Pancreas (tissue), 10 donors: ENCODE measurements at regions not wholly inside any gene's neighbourhood (a gene's known extent, or its start where the extent isn't known, plus 50 kb on each side); places are given as distances from the start of the nearest gene placed in this dataset.

Experiments
- ATAC-seq, 4 donors: fragments of 200-7000 bp; cut with Tn5 transposase; one replicate each; pipeline versions ENCODE4 v1.8.0 to v1.9.1; 2020; ENCODE audit warnings: mild to moderate bottlenecking in 4 of 4, moderate library complexity in 4 of 4
- DNase-seq, 6 donors: peaks; one replicate each; pipeline ENCODE4 v3.0.0-alpha.2; 2020
- FAIRE-seq: peaks from 2 replicates; lab custom pipeline; 2012; peaks lifted over from hg19 to GRCh38; lab: Jason Lieb, UNC
- H3K27ac ChIP-seq, 4 donors: fragments of 200-600 bp; sonication (generic); 1 replicate in 3 of 4; 2 replicates in 1 of 4; pipeline versions ENCODE4 v1.5.0 to v1.8.0; 2020
- H3K27me3 ChIP-seq, 4 donors: fragments of 200-600 bp; one replicate each; pipeline ENCODE4 v1.8.0; 2021
- H3K36me3 ChIP-seq, 3 donors: fragments of 200-600 bp; sonication (generic) in 1 of 3; one replicate each; pipeline versions ENCODE4 v1.5.0 to v1.8.0; 2020 to 2021
- H3K4me1 ChIP-seq, 3 donors: fragments of 200-600 bp; one replicate each; pipeline ENCODE4 v1.8.0; 2021
- H3K4me3 ChIP-seq, 4 donors: fragments of 200-600 bp; sonication (generic) in 2 of 4; one replicate each; pipeline versions ENCODE4 v1.5.0 to v1.8.0; 2020 to 2021
- H3K9me3 ChIP-seq, 4 donors: fragments of 200-600 bp; one replicate each; pipeline ENCODE4 v1.8.0; 2021
- CTCF ChIP-seq, 4 donors: fragments of 200-600 bp; sonication (generic) in 3 of 4; IDR thresholded peaks; one replicate each; pipeline versions ENCODE4 v1.5.0 to v1.8.0; 2021; ENCODE audit warnings: antibody characterized with exemption in 4 of 4
- WGBS, 2 donors: extraction: QIAGEN DNeasy Blood & Tissue Kit; methylation state at CpG; one replicate each; pipeline ENCODE4 v1.1.7; 2013; 5-methylcytosine and 5-hydroxymethylcytosine counted together
- intact Hi-C, 3 donors: fragments of 100-400 bp; cut with DNase I; formaldehyde crosslinking; loops; one replicate each; pipeline versions ENCODE4 v1.11.1 to v1.14.2; 2022
- donor health status: healthy with polysubstance abuse.
- donor health status: DM: no; HTN: no; CAD: no; lungs with moderate emphysema.
- donor health status: DM: no; HTN: no; CAD: no.
- donor health status: control.
- donor health status: control.
- donor health status: Bipolar disorder and iron deficiency.
- donor health status: DM: yes; HTN: yes; CAD: no.
- donor health status: DM: no; HTN: no; CAD: no.
- donor health status: DM: no; HTN: no; CAD: no.
- donor health status: DM: yes; HTN: yes; CAD: no.

DNA sequence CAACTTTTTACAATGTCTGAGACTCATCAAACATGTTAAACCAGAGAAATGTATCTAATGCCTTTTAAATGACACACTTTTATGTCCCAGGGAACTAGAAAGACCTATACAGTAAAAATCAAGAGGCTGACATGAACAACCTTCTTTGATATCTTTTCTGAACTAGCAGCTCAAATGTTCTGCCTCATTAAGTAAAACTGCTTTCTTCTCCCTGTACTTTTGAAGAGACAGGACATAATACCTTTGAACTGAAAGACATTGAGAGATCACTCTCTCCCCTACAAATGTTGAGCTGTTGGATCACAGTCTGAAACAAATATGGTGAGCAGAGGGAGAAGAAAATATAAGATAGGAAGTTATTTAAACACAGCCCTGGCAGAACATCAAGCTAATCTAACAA lies 123.0 kb downstream of the FAM181B start:
- H3K4me1 ChIP-seq, result peaks cover 0 to 6% (median 4%) of the 10 kb centered on the region in 3 donors
- no peak for FAIRE-seq
- no peak for DNase-seq
- H3K9me3 ChIP-seq, result no peaks in the 10 kb centered on the region
- no peaks in the 10 kb centered on the region for H3K36me3 ChIP-seq
- H3K4me3 ChIP-seq, result no peak overlapping the region
- intact Hi-C loops, result no loop called here
- ATAC-seq, result peak in 3 of 4 donors; percentile 22 to 46 (median 43)
- H3K27me3 ChIP-seq, result no peaks in the 10 kb centered on the region
- no peak for TF ChIP-seq CTCF (IDR thresholded peaks at IDR 0.05)
- no peak overlapping the region for H3K27ac ChIP-seq

GRCh38 chr11:82606738-82607137 lies 126.9 kb downstream of the FAM181B start:
- ATAC-seq, result no peak
- peaks cover 0 to 6% (median 4%) of the 10 kb centered on the region in 3 donors for H3K4me1 ChIP-seq
- H3K9me3 ChIP-seq, result no peaks in the 10 kb centered on the region
- H3K36me3 ChIP-seq, result no peaks in the 10 kb centered on the region
- H3K4me3 ChIP-seq, result no peak overlapping the region
- FAIRE-seq, result no peak
- TF ChIP-seq CTCF (IDR thresholded peaks at IDR 0.05), result no peak
- no peaks in the 10 kb centered on the region for H3K27me3 ChIP-seq
- WGBS, 2 donors, result 82 to 92% methylated on average over 1 of the region's 1 CpG
- intact Hi-C loops, result no loop called here
- no peak for DNase-seq
- no peak overlapping the region for H3K27ac ChIP-seq

GRCh38 chr11:82601711-82602110 lies 132.0 kb downstream of the FAM181B start:
- no peak overlapping the region for H3K4me3 ChIP-seq
- FAIRE-seq (no peak), ATAC-seq (no peak), DNase-seq (no peak)
- intact Hi-C loops, result no loop called here
- H3K4me1 ChIP-seq, result no peaks in the 10 kb centered on the region
- H3K36me3 ChIP-seq, result no peaks in the 10 kb centered on the region
- TF ChIP-seq CTCF (IDR thresholded peaks at IDR 0.05), result no peak
- no peaks in the 10 kb centered on the region for H3K27me3 ChIP-seq
- no peaks in the 10 kb centered on the region for H3K9me3 ChIP-seq
- 62 to 70% methylated on average over 1 of the region's 1 CpG for WGBS, 2 donors
- H3K27ac ChIP-seq, result no peak overlapping the region

GRCh38 chr11:82599836-82600235 lies 133.8 kb downstream of the FAM181B start:
- intact Hi-C loops, result no loop called here
- no peak for ATAC-seq
- no peak for FAIRE-seq
- DNase-seq, result no peak
- H3K4me3 ChIP-seq, result no peak overlapping the region
- no peaks in the 10 kb centered on the region for H3K9me3 ChIP-seq
- WGBS, 2 donors, result 79 to 86% methylated on average over 2 of the region's 2 CpGs
- no peak overlapping the region for H3K27ac ChIP-seq
- no peaks in the 10 kb centered on the region for H3K36me3 ChIP-seq
- H3K27me3 ChIP-seq, result no peaks in the 10 kb centered on the region
- no peak for TF ChIP-seq CTCF (IDR thresholded peaks at IDR 0.05)
- no peaks in the 10 kb centered on the region for H3K4me1 ChIP-seq

DNA sequence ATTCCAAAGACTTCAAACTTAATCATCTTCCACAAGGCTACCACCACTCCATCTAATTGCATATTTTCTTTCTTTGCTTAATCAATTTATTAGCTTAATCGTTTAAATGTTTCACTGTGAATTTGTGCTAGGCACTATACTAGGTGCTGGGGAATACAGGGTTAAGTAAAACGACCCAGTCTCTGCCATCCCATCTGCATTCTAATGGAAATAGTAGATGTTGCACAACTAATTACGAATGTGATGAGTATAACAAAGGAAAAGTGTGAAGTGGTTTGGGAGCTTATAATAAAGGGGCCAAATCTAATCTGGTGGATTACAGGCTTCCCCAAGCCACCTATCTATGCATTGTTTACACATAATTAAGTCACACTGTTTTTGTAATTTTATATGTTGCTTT lies 147.1 kb downstream of the FAM181B start:
- H3K27me3 ChIP-seq, result no peaks in the 10 kb centered on the region
- H3K9me3 ChIP-seq, result no peaks in the 10 kb centered on the region
- H3K27ac ChIP-seq, result no peak overlapping the region
- no peak overlapping the region for H3K4me3 ChIP-seq
- DNase-seq (no peak), ATAC-seq (no peak), FAIRE-seq (no peak)
- WGBS, 2 donors, result 42 to 54% methylated on average over 3 of the region's 3 CpGs
- no peak for TF ChIP-seq CTCF (IDR thresholded peaks at IDR 0.05)
- no peaks in the 10 kb centered on the region for H3K4me1 ChIP-seq
- intact Hi-C loops, result no loop called here
- H3K36me3 ChIP-seq, result no peaks in the 10 kb centered on the region
